ENCODE measurements at regions not wholly inside any gene's neighbourhood (a gene's known extent, or its start where the extent isn't known, plus 50 kb on each side); places are given as distances from the start of the nearest gene placed in this dataset.

DNA sequence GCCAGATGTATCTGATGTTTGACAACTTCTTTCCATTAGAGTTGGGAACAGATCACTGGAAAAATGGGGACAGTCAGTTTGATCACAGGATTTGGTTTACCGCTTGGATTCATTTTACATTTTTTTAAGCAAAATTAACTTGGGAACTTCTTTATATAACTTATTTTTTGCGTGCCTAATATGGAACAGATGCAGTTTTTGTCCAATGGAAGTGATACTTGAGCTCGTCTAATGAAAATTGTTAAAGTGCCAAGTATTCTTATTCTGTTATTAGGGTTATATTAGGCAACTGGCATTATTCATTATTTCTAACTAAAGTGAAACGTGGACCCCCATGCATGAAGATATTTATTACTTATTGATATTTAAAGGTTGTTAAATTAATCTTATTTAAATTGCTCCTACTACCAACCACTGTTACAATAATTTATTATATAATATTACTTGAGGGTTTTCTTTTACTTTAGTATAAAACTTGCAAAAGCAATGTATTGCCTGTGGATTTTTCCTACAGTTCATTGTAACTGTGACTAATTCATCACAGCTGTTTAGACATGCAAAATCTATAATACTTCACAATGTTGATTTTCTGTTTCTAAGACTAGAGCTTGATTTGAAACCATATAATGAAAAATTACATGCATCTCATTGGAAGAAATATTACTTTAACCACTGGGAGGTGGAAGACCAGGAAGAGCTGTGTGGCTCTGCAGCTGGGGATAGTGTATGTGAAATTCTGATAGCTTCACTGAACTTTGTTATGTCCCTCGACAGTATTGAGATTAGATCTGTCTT lies 787.3 kb upstream of the WWC1 start:
- Histone ChIP-seq H3K4me1 (replicated peaks in 1 of 2) (no peaks in the 10 kb centered on the region), H3K36me3 (replicated peaks in 1 of 2) (no peaks in the 10 kb centered on the region), H3K9me3 (replicated peaks in 1 of 3) (no peaks in the 10 kb centered on the region), H3K4me3 (no peak overlapping the region), H3K27ac (no peak overlapping the region), H3K27me3 (no peaks in the 10 kb centered on the region)
- intact Hi-C loops (cut with DNase I) = no loop called here
- WGBS, 4 donors = 50 to 62% (median 56%) methylated on average over 5 of the region's 5 CpGs
- DNase-seq = no peak
- TF ChIP-seq, protein P1, sequence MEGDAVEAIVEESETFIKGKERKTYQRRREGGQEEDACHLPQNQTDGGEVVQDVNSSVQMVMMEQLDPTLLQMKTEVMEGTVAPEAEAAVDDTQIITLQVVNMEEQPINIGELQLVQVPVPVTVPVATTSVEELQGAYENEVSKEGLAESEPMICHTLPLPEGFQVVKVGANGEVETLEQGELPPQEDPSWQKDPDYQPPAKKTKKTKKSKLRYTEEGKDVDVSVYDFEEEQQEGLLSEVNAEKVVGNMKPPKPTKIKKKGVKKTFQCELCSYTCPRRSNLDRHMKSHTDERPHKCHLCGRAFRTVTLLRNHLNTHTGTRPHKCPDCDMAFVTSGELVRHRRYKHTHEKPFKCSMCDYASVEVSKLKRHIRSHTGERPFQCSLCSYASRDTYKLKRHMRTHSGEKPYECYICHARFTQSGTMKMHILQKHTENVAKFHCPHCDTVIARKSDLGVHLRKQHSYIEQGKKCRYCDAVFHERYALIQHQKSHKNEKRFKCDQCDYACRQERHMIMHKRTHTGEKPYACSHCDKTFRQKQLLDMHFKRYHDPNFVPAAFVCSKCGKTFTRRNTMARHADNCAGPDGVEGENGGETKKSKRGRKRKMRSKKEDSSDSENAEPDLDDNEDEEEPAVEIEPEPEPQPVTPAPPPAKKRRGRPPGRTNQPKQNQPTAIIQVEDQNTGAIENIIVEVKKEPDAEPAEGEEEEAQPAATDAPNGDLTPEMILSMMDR (IDR thresholded peaks at IDR 0.05) = no peak
- no peak for TF ChIP-seq POLR2A (IDR thresholded peaks at IDR 0.05)

- no peak for DNase-seq
- TF ChIP-seq, protein P1 (IDR thresholded peaks at IDR 0.05) = no peak
- TF ChIP-seq POLR2A (IDR thresholded peaks at IDR 0.05) = no peak
- Histone ChIP-seq H3K9me3 (replicated peaks in 1 of 3) (no peaks in the 10 kb centered on the region), H3K27ac (no peak overlapping the region), H3K27me3 (no peaks in the 10 kb centered on the region), H3K36me3 (replicated peaks in 1 of 2) (no peaks in the 10 kb centered on the region), H3K4me1 (replicated peaks in 1 of 2) (no peaks in the 10 kb centered on the region), H3K4me3 (no peak overlapping the region)
- 52 to 66% (median 63%) methylated on average over 4 of the region's 4 CpGs for WGBS, 4 donors
- intact Hi-C loops (cut with DNase I) = no loop called here
Observed at GRCh38 chr5:167507463-167508233, 783.8 kb upstream of the WWC1 start.

- Histone ChIP-seq H3K36me3 (replicated peaks in 1 of 2) (no peaks in the 10 kb centered on the region), H3K27me3 (no peaks in the 10 kb centered on the region), H3K27ac (no peak overlapping the region), H3K4me1 (replicated peaks in 1 of 2) (no peaks in the 10 kb centered on the region), H3K4me3 (no peak overlapping the region), H3K9me3 (replicated peaks in 1 of 3) (no peaks in the 10 kb centered on the region)
- WGBS, 4 donors = 79 to 86% (median 85%) methylated on average over 3 of the region's 3 CpGs
- TF ChIP-seq, protein P1 (IDR thresholded peaks at IDR 0.05) = no peak
- no peak for TF ChIP-seq POLR2A (IDR thresholded peaks at IDR 0.05)
- intact Hi-C loops (cut with DNase I) = no loop called here
- DNase-seq = no peak
Observed at GRCh38 chr5:167509076-167509475, 782.4 kb upstream of the WWC1 start.

- WGBS, 4 donors = 25 to 58% (median 45%) methylated on average over 1 of the region's 1 CpG
- no peak for DNase-seq
- Histone ChIP-seq H3K4me1 (replicated peaks in 1 of 2) (no peaks in the 10 kb centered on the region), H3K36me3 (replicated peaks in 1 of 2) (no peaks in the 10 kb centered on the region), H3K27ac (no peak overlapping the region), H3K4me3 (no peak overlapping the region), H3K9me3 (replicated peaks in 1 of 3) (no peaks in the 10 kb centered on the region), H3K27me3 (no peaks in the 10 kb centered on the region)
- TF ChIP-seq, protein P1 (IDR thresholded peaks at IDR 0.05) = no peak
- TF ChIP-seq POLR2A (IDR thresholded peaks at IDR 0.05) = no peak
- intact Hi-C loops (cut with DNase I) = no loop called here
Observed at GRCh38 chr5:167511276-167511675, 780.2 kb upstream of the WWC1 start.
